B cell (primary cell): ENCODE measurements at regions not wholly inside any gene's neighbourhood (a gene's known extent, or its start where the extent isn't known, plus 50 kb on each side); places are given as distances from the start of the nearest gene placed in this dataset.

Source experiments
- ATAC-seq: fragments of 200-7000 bp; cut with Tn5 transposase; one replicate; pipeline ENCODE4 v1.10.0; 2021; ENCODE audit warnings: low read depth, mild to moderate bottlenecking, moderate number of reproducible peaks, moderate library complexity
- CTCF ChIA-PET: fragments of 350-600 bp; sonication (Branson Sonifier 250); formaldehyde crosslinking; loops from one replicate; lab custom pipeline; 2021; ENCODE audit warnings: antibody characterized with exemption, inconsistent platforms; lab: Charles Lee
- POLR2A ChIA-PET: fragments of 350-600 bp; sonication (Branson Sonifier 250); formaldehyde crosslinking; loops from one replicate; lab custom pipeline; 2021; ENCODE audit warnings: antibody characterized with exemption; lab: Charles Lee
- DNase-seq: peaks from one replicate; pipeline ENCODE4 v3.0.0; 2013
- H2AFZ ChIP-seq: 2 replicates; pipeline ENCODE4 v1.6.1; 2012; ENCODE audit warnings: mild to moderate bottlenecking, low read depth, low read length; ENCODE audit not compliant: insufficient read depth, poor library complexity, severe bottlenecking
- H3K27ac ChIP-seq, 2 donors: 1 replicate in 1 of 2; 2 replicates in 1 of 2; pipeline ENCODE4 v1.5.1; 2012 to 2013; ENCODE audit warnings: low read length in 2 of 2, mild to moderate bottlenecking in 2 of 2, moderate library complexity in 1 of 2
- H3K27me3 ChIP-seq, 4 experiments: fragments of 200-600 bp in 1 of 4; sonication (generic) in 1 of 4; replicated peaks in 1 of 4; 1 replicate in 2 of 4; 2 replicates in 2 of 4; pipeline versions ENCODE4 v1.6.1 to v1.7.0; 2013 to 2016; ENCODE audit warnings: low read length in 3 of 4, mild to moderate bottlenecking in 2 of 4, mixed read lengths in 1 of 4, moderate library complexity in 1 of 4; ENCODE audit not compliant: insufficient read depth in 4 of 4, control insufficient read depth in 3 of 4; ENCODE audit errors: control extremely low read depth in 1 of 4
- H3K36me3 ChIP-seq, 2 experiments: replicated peaks in 1 of 2; 1 replicate in 1 of 2; 2 replicates in 1 of 2; pipeline versions ENCODE4 v1.6.1 to v1.7.1; 2013; ENCODE audit warnings: low read length in 1 of 2; ENCODE audit not compliant: insufficient read depth in 2 of 2, control insufficient read depth in 1 of 2; ENCODE audit errors: control extremely low read depth in 1 of 2, extremely low read depth in 1 of 2
- H3K4me1 ChIP-seq, 2 donors: fragments of 200-600 bp in 1 of 2; sonication (generic) in 1 of 2; 1 replicate in 1 of 2; 2 replicates in 1 of 2; pipeline versions ENCODE4 v1.5.1 to v1.6.1; 2013 to 2017; ENCODE audit warnings: low read length in 2 of 2; ENCODE audit not compliant: control insufficient read depth in 2 of 2, insufficient read depth in 2 of 2
- H3K4me2 ChIP-seq: replicated peaks from 2 replicates; pipeline ENCODE3; 2012; ENCODE audit warnings: mild to moderate bottlenecking, low read depth, low read length; ENCODE audit not compliant: poor library complexity, severe bottlenecking
- H3K4me3 ChIP-seq, 5 experiments: fragments of 200-600 bp in 1 of 5; sonication (generic) in 1 of 5; 1 replicate in 3 of 5; 2 replicates in 2 of 5; pipeline versions ENCODE4 v1.5.1 to v1.7.0; 2011 to 2016; ENCODE audit warnings: low read length in 4 of 5, mild to moderate bottlenecking in 4 of 5, low read depth in 2 of 5, control low read depth in 1 of 5, moderate library complexity in 1 of 5; ENCODE audit not compliant: insufficient read depth in 1 of 5; ENCODE audit errors: control extremely low read depth in 1 of 5, extremely low read depth in 1 of 5
- H3K79me2 ChIP-seq: fragments of 200-600 bp; sonication (generic); one replicate; pipeline ENCODE4 v1.6.0; 2016; ENCODE audit warnings: low read length; ENCODE audit not compliant: control insufficient read depth, insufficient read depth
- H3K9ac ChIP-seq: fragments of 200-600 bp; sonication (generic); 2 replicates; pipeline ENCODE4 v1.6.1; 2017; ENCODE audit warnings: mild to moderate bottlenecking, low read length, moderate library complexity
- H3K9me3 ChIP-seq, 3 donors: one replicate each; pipeline versions ENCODE4 v1.6.1 to v1.7.1; 2013; ENCODE audit warnings: low read length in 2 of 3; ENCODE audit not compliant: control insufficient read depth in 2 of 3, insufficient read depth in 1 of 3; ENCODE audit errors: control extremely low read depth in 1 of 3
- H4K20me1 ChIP-seq: 2 replicates; pipeline ENCODE4 v1.6.0; 2012; ENCODE audit warnings: mild to moderate bottlenecking, low read length; ENCODE audit not compliant: insufficient read depth, control insufficient read depth, poor library complexity, severe bottlenecking
- H3K27ac Mint-ChIP-seq: one replicate; pipeline ENCODE4 v1.8.0; 2021; ENCODE audit warnings: mixed read lengths
- H3K27me3 Mint-ChIP-seq: one replicate; pipeline ENCODE4 v1.8.0; 2021; ENCODE audit warnings: mixed read lengths
- H3K4me1 Mint-ChIP-seq: one replicate; pipeline ENCODE4 v1.8.0; 2021; ENCODE audit warnings: mixed read lengths
- H3K4me3 Mint-ChIP-seq: one replicate; pipeline ENCODE4 v1.8.0; 2021; ENCODE audit warnings: mixed read lengths
- H3K9me3 Mint-ChIP-seq: one replicate; pipeline ENCODE4 v1.8.0; 2022; ENCODE audit warnings: mixed read lengths; ENCODE audit not compliant: insufficient read depth
- CTCF ChIP-seq: fragments of 200-600 bp; IDR thresholded peaks from one replicate; pipeline ENCODE4 v1.8.0; 2022; ENCODE audit warnings: antibody characterized with exemption, mild to moderate bottlenecking
- EZH2 ChIP-seq: IDR thresholded peaks from 2 replicates; pipeline ENCODE4 v1.6.1; 2012; ENCODE audit warnings: borderline replicate concordance, low read depth, mild to moderate bottlenecking, moderate library complexity, low read length; ENCODE audit not compliant: insufficient read depth, poor library complexity, severe bottlenecking
- WGBS: methylation state at CpG from one replicate; pipeline ENCODE4 v1.1.5; 2013; ENCODE audit warnings: missing lambda C conversion rate; ENCODE audit not compliant: insufficient coverage; 5-methylcytosine and 5-hydroxymethylcytosine counted together
- intact Hi-C: fragments of 100-400 bp; cut with micrococcal nuclease; formaldehyde crosslinking; loops from one replicate; pipeline ENCODE4 v1.10.0; 2022

GRCh38 chr2:53087262-53087873 is 680.2 kb upstream of the CHAC2 start:
- TF ChIP-seq EZH2 (no peak), CTCF (no peak)
- DNase-seq: no peak
- no peaks in the 10 kb centered on the region for H3K9me3 Mint-ChIP-seq
- 71% methylated on average over 1 of the region's 1 CpG for WGBS
- H3K27me3 Mint-ChIP-seq: no peaks in the 10 kb centered on the region
- Histone ChIP-seq H3K4me2 (no peak overlapping the region), H3K4me3 (no peak overlapping the region), H3K27ac (no peak overlapping the region), H3K36me3 (no peaks in the 10 kb centered on the region), H3K9me3 (peaks cover 0 to 1% (median 0%) of the 10 kb centered on the region in 3 donors), H3K9ac (no peak overlapping the region), H2AFZ (no peak overlapping the region), H3K79me2 (no peaks in the 10 kb centered on the region), H3K4me1 (no peaks in the 10 kb centered on the region), H3K27me3 (no peaks in the 10 kb centered on the region), H4K20me1 (no peaks in the 10 kb centered on the region)
- ChIA-PET CTCF (no interaction called here), POLR2A (no interaction called here)
- H3K4me3 Mint-ChIP-seq: no peak overlapping the region
- intact Hi-C loops: no loop called here
- no peak for ATAC-seq
- no peaks in the 10 kb centered on the region for H3K4me1 Mint-ChIP-seq
- no peak overlapping the region for H3K27ac Mint-ChIP-seq

GRCh38 chr2:53077413-53077812 is 690.2 kb upstream of the CHAC2 start:
- Histone ChIP-seq H4K20me1 (no peaks in the 10 kb centered on the region), H3K27me3 (no peaks in the 10 kb centered on the region), H2AFZ (no peak overlapping the region), H3K4me1 (no peaks in the 10 kb centered on the region), H3K79me2 (no peaks in the 10 kb centered on the region), H3K4me2 (no peak overlapping the region), H3K27ac (no peak overlapping the region), H3K9ac (no peak overlapping the region), H3K9me3 (peaks cover 0 to 3% (median 3%) of the 10 kb centered on the region in 3 donors), H3K36me3 (no peaks in the 10 kb centered on the region), H3K4me3 (no peak overlapping the region)
- no peak overlapping the region for H3K27ac Mint-ChIP-seq
- CTCF ChIA-PET: no interaction called here
- TF ChIP-seq EZH2 (no peak), CTCF (no peak)
- no peaks in the 10 kb centered on the region for H3K4me1 Mint-ChIP-seq
- intact Hi-C loops: no loop called here
- DNase-seq (no peak), ATAC-seq (no peak)
- POLR2A ChIA-PET: no interaction called here
- no peak overlapping the region for H3K4me3 Mint-ChIP-seq
- H3K27me3 Mint-ChIP-seq: no peaks in the 10 kb centered on the region
- peaks cover 10% of the 10 kb centered on the region for H3K9me3 Mint-ChIP-seq
